Mesothelial cell of epicardium (in vitro differentiated cells): ENCODE measurements at regions not wholly inside any gene's neighbourhood (a gene's known extent, or its start where the extent isn't known, plus 50 kb on each side); places are given as distances from the start of the nearest gene placed in this dataset.

ENCODE experiments used
- DNase-seq, 2 experiments: peaks; one replicate each; pipeline ENCODE4 v3.0.0; 2021; ENCODE audit warnings: low spot score in 2 of 2; ENCODE audit not compliant: unreplicated experiment in 2 of 2
- H3K27ac Mint-ChIP-seq: 2 replicates; pipeline ENCODE4 v1.8.0; 2021; ENCODE audit warnings: mixed read lengths
- H3K27me3 Mint-ChIP-seq: 2 replicates; pipeline ENCODE4 v1.8.0; 2021; ENCODE audit warnings: low read depth, mixed read lengths
- H3K36me3 Mint-ChIP-seq: 2 replicates; pipeline ENCODE4 v1.8.0; 2021; ENCODE audit warnings: mixed read lengths
- H3K4me1 Mint-ChIP-seq: 2 replicates; pipeline ENCODE4 v1.8.0; 2021; ENCODE audit warnings: mixed read lengths
- H3K4me3 Mint-ChIP-seq: 2 replicates; pipeline ENCODE4 v1.8.0; 2021; ENCODE audit warnings: mild to moderate bottlenecking, moderate library complexity, mixed read lengths
- H3K9me3 Mint-ChIP-seq: 2 replicates; pipeline ENCODE4 v1.8.0; 2021; ENCODE audit warnings: mixed read lengths
- TF ChIP-seq, protein P1 (sequence below): fragments of 200-600 bp; sonication (generic); IDR thresholded peaks from one replicate; pipeline ENCODE4 v1.5.0; 2021; ENCODE audit warnings: antibody characterized with exemption; ENCODE audit not compliant: unreplicated experiment

DNA sequence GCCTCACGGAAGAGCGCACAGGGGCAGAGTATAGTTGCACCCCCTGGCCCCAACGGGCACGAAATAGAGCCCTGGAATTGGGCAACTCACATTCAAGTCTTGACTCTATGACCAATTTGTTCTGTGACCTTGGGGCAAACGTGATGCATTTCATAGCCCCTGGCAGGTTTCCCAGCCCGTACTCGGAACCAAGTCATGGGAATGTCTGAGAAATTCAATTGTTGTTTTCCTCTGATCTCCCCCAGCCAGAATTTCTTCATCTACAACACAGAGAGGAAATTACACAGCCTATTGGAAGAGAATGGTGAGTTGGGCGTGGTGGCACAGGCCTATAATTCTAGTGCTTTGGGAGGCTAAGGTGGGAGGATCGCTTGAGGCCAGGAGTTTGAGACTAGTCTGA is 322.3 kb upstream of the SULF2 start:
- Mint-ChIP-seq H3K9me3 (peaks cover 7% of the 10 kb centered on the region), H3K4me3 (no peak overlapping the region), H3K27ac (no peak overlapping the region), H3K27me3 (peaks cover 10% of the 10 kb centered on the region), H3K4me1 (no peaks in the 10 kb centered on the region), H3K36me3 (no peaks in the 10 kb centered on the region)
- DNase-seq = no peak
- TF ChIP-seq, protein P1, sequence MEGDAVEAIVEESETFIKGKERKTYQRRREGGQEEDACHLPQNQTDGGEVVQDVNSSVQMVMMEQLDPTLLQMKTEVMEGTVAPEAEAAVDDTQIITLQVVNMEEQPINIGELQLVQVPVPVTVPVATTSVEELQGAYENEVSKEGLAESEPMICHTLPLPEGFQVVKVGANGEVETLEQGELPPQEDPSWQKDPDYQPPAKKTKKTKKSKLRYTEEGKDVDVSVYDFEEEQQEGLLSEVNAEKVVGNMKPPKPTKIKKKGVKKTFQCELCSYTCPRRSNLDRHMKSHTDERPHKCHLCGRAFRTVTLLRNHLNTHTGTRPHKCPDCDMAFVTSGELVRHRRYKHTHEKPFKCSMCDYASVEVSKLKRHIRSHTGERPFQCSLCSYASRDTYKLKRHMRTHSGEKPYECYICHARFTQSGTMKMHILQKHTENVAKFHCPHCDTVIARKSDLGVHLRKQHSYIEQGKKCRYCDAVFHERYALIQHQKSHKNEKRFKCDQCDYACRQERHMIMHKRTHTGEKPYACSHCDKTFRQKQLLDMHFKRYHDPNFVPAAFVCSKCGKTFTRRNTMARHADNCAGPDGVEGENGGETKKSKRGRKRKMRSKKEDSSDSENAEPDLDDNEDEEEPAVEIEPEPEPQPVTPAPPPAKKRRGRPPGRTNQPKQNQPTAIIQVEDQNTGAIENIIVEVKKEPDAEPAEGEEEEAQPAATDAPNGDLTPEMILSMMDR = no peak

GRCh38 chr20:48106428-48106827 is 321.1 kb upstream of the SULF2 start:
- no peaks in the 10 kb centered on the region for H3K36me3 Mint-ChIP-seq
- TF ChIP-seq, protein P1 = no peak
- H3K9me3 Mint-ChIP-seq = peaks cover 7% of the 10 kb centered on the region
- H3K27ac Mint-ChIP-seq = no peak overlapping the region
- no peaks in the 10 kb centered on the region for H3K4me1 Mint-ChIP-seq
- H3K27me3 Mint-ChIP-seq = peaks cover 10% of the 10 kb centered on the region
- no peak overlapping the region for H3K4me3 Mint-ChIP-seq
- DNase-seq = no peak

DNA sequence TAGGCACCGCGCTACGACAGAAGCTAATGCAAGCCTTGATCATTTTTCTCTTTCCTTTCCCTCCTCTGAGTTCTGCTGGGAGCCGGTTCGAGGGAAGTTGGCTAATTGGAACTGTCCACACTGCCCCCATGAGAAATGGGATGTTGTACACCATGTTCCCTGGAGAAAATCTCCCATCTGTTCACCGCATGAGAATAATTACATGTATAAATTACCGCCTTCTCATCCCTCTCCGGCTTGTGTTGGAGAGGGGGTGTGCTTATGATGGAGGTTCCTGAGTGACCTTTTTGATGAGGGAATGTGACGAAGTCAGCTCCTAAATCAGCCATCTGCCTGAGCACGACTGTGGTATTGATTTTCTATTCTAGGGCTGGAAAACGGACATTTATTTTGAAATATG is 320.2 kb upstream of the SULF2 start:
- Mint-ChIP-seq H3K4me1 (no peaks in the 10 kb centered on the region), H3K4me3 (no peak overlapping the region)
- TF ChIP-seq, protein P1 = no peak

GRCh38 chr20:48102931-48103660 is 317.8 kb upstream of the SULF2 start:
- Mint-ChIP-seq H3K4me1 (peaks cover 5% of the 10 kb centered on the region), H3K27ac (no peak overlapping the region), H3K9me3 (peaks cover 7% of the 10 kb centered on the region), H3K27me3 (peaks cover 16% of the 10 kb centered on the region), H3K4me3 (no peak overlapping the region), H3K36me3 (no peaks in the 10 kb centered on the region)
- TF ChIP-seq, protein P1 = no peak
- DNase-seq = no peak

More for the DNA sequence above, 320.2 kb upstream of the SULF2 start:
- peaks cover 14% of the 10 kb centered on the region for H3K27me3 Mint-ChIP-seq
- peaks cover 7% of the 10 kb centered on the region for H3K9me3 Mint-ChIP-seq
- no peaks in the 10 kb centered on the region for H3K36me3 Mint-ChIP-seq
- H3K27ac Mint-ChIP-seq = no peak overlapping the region
- no peak for DNase-seq

GRCh38 chr20:48102076-48102787 is 317.0 kb upstream of the SULF2 start:
- no peaks in the 10 kb centered on the region for H3K36me3 Mint-ChIP-seq
- TF ChIP-seq, protein P1 = no peak
- peaks cover 16% of the 10 kb centered on the region for H3K27me3 Mint-ChIP-seq
- H3K27ac Mint-ChIP-seq = no peak overlapping the region
- DNase-seq = no peak
- peaks cover 7% of the 10 kb centered on the region for H3K9me3 Mint-ChIP-seq
- H3K4me1 Mint-ChIP-seq = peaks cover 5% of the 10 kb centered on the region
- H3K4me3 Mint-ChIP-seq = no peak overlapping the region
